WTC11 (cell line): ENCODE measurements at regions not wholly inside any gene's neighbourhood (a gene's known extent, or its start where the extent isn't known, plus 50 kb on each side); places are given as distances from the start of the nearest gene placed in this dataset.

Source experiments
- ATAC-seq: fragments of 200-7000 bp; cut with Tn5 transposase; 2 replicates; pipeline ENCODE4 v1.10.0; 2021; ENCODE audit warnings: mild to moderate bottlenecking, moderate library complexity
- CTCF ChIA-PET: fragments of 300-600 bp; sonication (Branson Sonifier 250); formaldehyde crosslinking; loops from one replicate; lab custom pipeline; 2021; ENCODE audit warnings: antibody characterized with exemption; lab: Charles Lee
- POLR2A ChIA-PET: fragments of 350-600 bp; sonication (Branson Sonifier 250); formaldehyde crosslinking; loops from one replicate; lab custom pipeline; 2021; ENCODE audit warnings: antibody characterized with exemption; lab: Charles Lee
- DNase-seq: peaks from one replicate; pipeline ENCODE4 v3.0.0; 2021; ENCODE audit warnings: low spot score
- H3K27ac Mint-ChIP-seq: 2 replicates; pipeline ENCODE4 v1.8.0; 2021; ENCODE audit warnings: mixed read lengths
- H3K27me3 Mint-ChIP-seq: 2 replicates; pipeline ENCODE4 v1.8.0; 2021; ENCODE audit warnings: low read depth, mild to moderate bottlenecking, moderate library complexity, mixed read lengths
- H3K36me3 Mint-ChIP-seq: 2 replicates; pipeline ENCODE4 v1.8.0; 2021; ENCODE audit warnings: mixed read lengths
- H3K4me1 Mint-ChIP-seq: 2 replicates; pipeline ENCODE4 v1.8.0; 2022; ENCODE audit warnings: mixed read lengths
- H3K4me3 Mint-ChIP-seq: 2 replicates; pipeline ENCODE4 v1.8.0; 2021; ENCODE audit warnings: mild to moderate bottlenecking, moderate library complexity, mixed read lengths
- H3K9me3 Mint-ChIP-seq: 2 replicates; pipeline ENCODE4 v1.8.0; 2021; ENCODE audit warnings: mixed read lengths
- ESRRA ChIP-seq: sonication (generic); formaldehyde crosslinking; IDR thresholded peaks from 2 replicates; pipeline ENCODE4 v1.8.1; 2022; ENCODE audit warnings: mild to moderate bottlenecking, missing genetic modification reagents, borderline replicate concordance
- FOXP4 ChIP-seq: sonication (generic); formaldehyde crosslinking; IDR thresholded peaks from 2 replicates; pipeline ENCODE4 v1.8.0; 2022; ENCODE audit warnings: mild to moderate bottlenecking, missing genetic modification reagents
- GRHL2 ChIP-seq: fragments of 250-450 bp; sonication (Bioruptor Pico); IDR thresholded peaks from 2 replicates; pipeline ENCODE4 v1.8.0; 2022; ENCODE audit warnings: mild to moderate bottlenecking, moderate library complexity; ENCODE audit not compliant: insufficient replicate concordance, severe bottlenecking
- GTF2I ChIP-seq: fragments of 250-450 bp; sonication (Bioruptor Pico); conservative IDR thresholded peaks from 2 replicates; pipeline ENCODE4 v1.4.0; 2021; ENCODE audit warnings: mild to moderate bottlenecking
- KAT7 ChIP-seq: sonication (generic); formaldehyde crosslinking; IDR thresholded peaks from 2 replicates; pipeline ENCODE4 v1.8.1; 2023; ENCODE audit warnings: missing genetic modification reagents, mild to moderate bottlenecking, borderline replicate concordance
- NFATC4 ChIP-seq: fragments of 250-450 bp; sonication (Bioruptor Pico); IDR thresholded peaks from 2 replicates; pipeline ENCODE4 v1.9.0; 2021; ENCODE audit warnings: mild to moderate bottlenecking
- NR2C2 ChIP-seq: sonication (generic); formaldehyde crosslinking; IDR thresholded peaks from 2 replicates; pipeline ENCODE4 v1.8.0; 2022; ENCODE audit warnings: mild to moderate bottlenecking, missing genetic modification reagents
- OVOL2 ChIP-seq: fragments of 250-450 bp; sonication (Bioruptor Pico); IDR thresholded peaks from 2 replicates; pipeline ENCODE4 v1.9.0; 2021; ENCODE audit warnings: mild to moderate bottlenecking, borderline replicate concordance
- RORB ChIP-seq: fragments of 250-450 bp; sonication (Bioruptor Pico); IDR thresholded peaks from 2 replicates; pipeline ENCODE4 v1.9.0; 2021; ENCODE audit warnings: mild to moderate bottlenecking
- TCF7 ChIP-seq: sonication (generic); formaldehyde crosslinking; IDR thresholded peaks from 2 replicates; pipeline ENCODE4 v1.8.0; 2022; ENCODE audit warnings: mild to moderate bottlenecking, low read depth, missing genetic modification reagents, moderate library complexity
- TEAD4 ChIP-seq: sonication (generic); formaldehyde crosslinking; IDR thresholded peaks from 2 replicates; pipeline ENCODE4 v1.8.0; 2022; ENCODE audit warnings: mild to moderate bottlenecking, missing genetic modification reagents
- ZBTB21 ChIP-seq: sonication (generic); formaldehyde crosslinking; IDR thresholded peaks from 2 replicates; pipeline ENCODE4 v1.8.1; 2023; ENCODE audit warnings: mild to moderate bottlenecking, missing genetic modification reagents, borderline replicate concordance
- ZNF121 ChIP-seq: sonication (generic); formaldehyde crosslinking; IDR thresholded peaks from 2 replicates; pipeline ENCODE4 v1.8.0; 2023; ENCODE audit warnings: missing genetic modification reagents
- ZNF219 ChIP-seq: sonication (generic); formaldehyde crosslinking; IDR thresholded peaks from 2 replicates; pipeline ENCODE4 v1.8.0; 2023; ENCODE audit warnings: missing genetic modification reagents, mild to moderate bottlenecking, borderline replicate concordance
- ZNF416 ChIP-seq: fragments of 250-450 bp; sonication (Bioruptor Pico); IDR thresholded peaks from 2 replicates; pipeline ENCODE4 v1.9.0; 2021; ENCODE audit warnings: mild to moderate bottlenecking, inconsistent platforms
- ZNF512 ChIP-seq: sonication (generic); formaldehyde crosslinking; IDR thresholded peaks from 2 replicates; pipeline ENCODE4 v1.8.1; 2022; ENCODE audit warnings: missing genetic modification reagents, borderline replicate concordance
- ZNF671 ChIP-seq: fragments of 250-450 bp; sonication (Bioruptor Pico); IDR thresholded peaks from 2 replicates; pipeline ENCODE4 v1.8.0; 2021; ENCODE audit warnings: mild to moderate bottlenecking
- TF ChIP-seq, protein P1 (sequence below): sonication (generic); formaldehyde crosslinking; IDR thresholded peaks from 2 replicates; pipeline ENCODE4 v1.8.0; 2023; ENCODE audit warnings: mild to moderate bottlenecking, missing genetic modification reagents
- TF ChIP-seq, protein P2 (sequence below): fragments of 250-450 bp; sonication (Bioruptor Pico); conservative IDR thresholded peaks from 2 replicates; pipeline ENCODE4 v1.9.0; 2021; ENCODE audit warnings: mild to moderate bottlenecking
- TF ChIP-seq, protein P3 (sequence below): sonication (generic); formaldehyde crosslinking; IDR thresholded peaks from 2 replicates; pipeline ENCODE4 v1.8.0; 2023; ENCODE audit warnings: missing genetic modification reagents, mild to moderate bottlenecking, borderline replicate concordance

- ATAC-seq, result no peak
- TF ChIP-seq OVOL2 (CRISPR knock-in tag) (no peak), GRHL2 (CRISPR knock-in tag) (no peak), TEAD4 (CRISPR knock-in tag) (no peak), NFATC4 (CRISPR knock-in tag) (no peak)
- TF ChIP-seq, protein P1, sequence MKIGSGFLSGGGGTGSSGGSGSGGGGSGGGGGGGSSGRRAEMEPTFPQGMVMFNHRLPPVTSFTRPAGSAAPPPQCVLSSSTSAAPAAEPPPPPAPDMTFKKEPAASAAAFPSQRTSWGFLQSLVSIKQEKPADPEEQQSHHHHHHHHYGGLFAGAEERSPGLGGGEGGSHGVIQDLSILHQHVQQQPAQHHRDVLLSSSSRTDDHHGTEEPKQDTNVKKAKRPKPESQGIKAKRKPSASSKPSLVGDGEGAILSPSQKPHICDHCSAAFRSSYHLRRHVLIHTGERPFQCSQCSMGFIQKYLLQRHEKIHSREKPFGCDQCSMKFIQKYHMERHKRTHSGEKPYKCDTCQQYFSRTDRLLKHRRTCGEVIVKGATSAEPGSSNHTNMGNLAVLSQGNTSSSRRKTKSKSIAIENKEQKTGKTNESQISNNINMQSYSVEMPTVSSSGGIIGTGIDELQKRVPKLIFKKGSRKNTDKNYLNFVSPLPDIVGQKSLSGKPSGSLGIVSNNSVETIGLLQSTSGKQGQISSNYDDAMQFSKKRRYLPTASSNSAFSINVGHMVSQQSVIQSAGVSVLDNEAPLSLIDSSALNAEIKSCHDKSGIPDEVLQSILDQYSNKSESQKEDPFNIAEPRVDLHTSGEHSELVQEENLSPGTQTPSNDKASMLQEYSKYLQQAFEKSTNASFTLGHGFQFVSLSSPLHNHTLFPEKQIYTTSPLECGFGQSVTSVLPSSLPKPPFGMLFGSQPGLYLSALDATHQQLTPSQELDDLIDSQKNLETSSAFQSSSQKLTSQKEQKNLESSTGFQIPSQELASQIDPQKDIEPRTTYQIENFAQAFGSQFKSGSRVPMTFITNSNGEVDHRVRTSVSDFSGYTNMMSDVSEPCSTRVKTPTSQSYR, result no peak
- TF ChIP-seq, all 79 proteins: peak for 0
- Mint-ChIP-seq H3K9me3 (peaks cover 31% of the 10 kb centered on the region), H3K4me3 (no peak overlapping the region), H3K36me3 (peaks cover 13% of the 10 kb centered on the region), H3K27me3 (no peaks in the 10 kb centered on the region), H3K27ac (no peak overlapping the region), H3K4me1 (no peaks in the 10 kb centered on the region)
- DNase-seq, result no peak
- ChIA-PET CTCF (interaction anchor here (2.0 kb wide), 1 partner anchor 10 kb away, joined by 7 read pairs; no protein-coding TSS in a partner anchor), POLR2A (no interaction called here)
Measured at GRCh38 chr1:73105755-73106154, 823.4 kb upstream of the NEGR1 start.

- no peak for ATAC-seq
- peaks cover 13% of the 10 kb centered on the region for H3K36me3 Mint-ChIP-seq
- peaks cover 8% of the 10 kb centered on the region for H3K4me1 Mint-ChIP-seq
Measured at GRCh38 chr1:73104749-73105148, 822.4 kb upstream of the NEGR1 start.

More at GRCh38 chr1:73104749-73105148, 822.4 kb upstream of the NEGR1 start:
- Mint-ChIP-seq H3K27ac (no peak overlapping the region), H3K4me3 (no peak overlapping the region), H3K9me3 (peaks cover 31% of the 10 kb centered on the region), H3K27me3 (no peaks in the 10 kb centered on the region)
- CTCF ChIA-PET, result no interaction called here
- no peak for DNase-seq
- POLR2A ChIA-PET, result no interaction called here
- TF ChIP-seq GTF2I (CRISPR knock-in tag) (no peak), ZBTB21 (CRISPR knock-in tag) (no peak), NR2C2 (no peak), ZNF416 (CRISPR knock-in tag) (no peak), ESRRA (no peak), FOXP4 (CRISPR knock-in tag) (no peak), TCF7 (no peak), RORB (CRISPR knock-in tag) (no peak), ZNF512 (no peak), KAT7 (no peak), ZNF121 (CRISPR knock-in tag) (no peak), ZNF671 (CRISPR knock-in tag) (no peak), ZNF219 (CRISPR knock-in tag) (no peak)
- TF ChIP-seq, protein P2, sequence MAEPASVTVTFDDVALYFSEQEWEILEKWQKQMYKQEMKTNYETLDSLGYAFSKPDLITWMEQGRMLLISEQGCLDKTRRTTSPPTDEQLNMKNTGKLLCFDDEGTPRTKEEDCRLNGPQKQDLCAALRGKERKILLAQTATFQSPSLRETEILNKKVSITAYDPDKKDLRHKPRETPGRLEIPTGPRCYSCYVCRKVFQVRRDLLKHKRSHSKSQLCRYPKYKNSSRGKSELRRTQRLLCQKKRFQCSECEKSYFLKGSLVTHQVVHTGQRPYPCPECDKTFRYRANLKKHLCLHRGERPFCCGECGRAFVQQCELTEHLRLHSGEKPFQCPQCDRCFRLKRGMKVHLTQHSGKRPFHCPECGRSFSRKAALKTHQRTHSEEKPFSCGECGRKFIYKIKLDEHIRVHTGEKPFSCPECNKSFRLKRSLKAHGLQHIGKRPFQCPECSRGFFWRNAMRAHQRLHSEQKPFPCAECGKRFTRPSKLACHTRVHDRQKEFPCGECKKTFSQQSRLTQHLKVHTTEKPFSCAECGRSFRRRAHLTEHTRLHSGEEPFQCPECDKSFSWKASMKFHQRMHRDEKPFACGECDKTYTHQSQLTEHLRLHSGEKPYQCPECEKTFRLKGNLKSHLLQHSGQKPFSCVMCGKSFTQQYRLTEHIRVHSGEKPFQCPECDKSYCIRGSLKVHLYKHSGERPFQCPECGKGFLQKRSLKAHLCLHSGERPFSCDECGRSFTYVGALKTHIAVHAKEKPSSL (CRISPR knock-in tag), result no peak
- TF ChIP-seq, protein P3, sequence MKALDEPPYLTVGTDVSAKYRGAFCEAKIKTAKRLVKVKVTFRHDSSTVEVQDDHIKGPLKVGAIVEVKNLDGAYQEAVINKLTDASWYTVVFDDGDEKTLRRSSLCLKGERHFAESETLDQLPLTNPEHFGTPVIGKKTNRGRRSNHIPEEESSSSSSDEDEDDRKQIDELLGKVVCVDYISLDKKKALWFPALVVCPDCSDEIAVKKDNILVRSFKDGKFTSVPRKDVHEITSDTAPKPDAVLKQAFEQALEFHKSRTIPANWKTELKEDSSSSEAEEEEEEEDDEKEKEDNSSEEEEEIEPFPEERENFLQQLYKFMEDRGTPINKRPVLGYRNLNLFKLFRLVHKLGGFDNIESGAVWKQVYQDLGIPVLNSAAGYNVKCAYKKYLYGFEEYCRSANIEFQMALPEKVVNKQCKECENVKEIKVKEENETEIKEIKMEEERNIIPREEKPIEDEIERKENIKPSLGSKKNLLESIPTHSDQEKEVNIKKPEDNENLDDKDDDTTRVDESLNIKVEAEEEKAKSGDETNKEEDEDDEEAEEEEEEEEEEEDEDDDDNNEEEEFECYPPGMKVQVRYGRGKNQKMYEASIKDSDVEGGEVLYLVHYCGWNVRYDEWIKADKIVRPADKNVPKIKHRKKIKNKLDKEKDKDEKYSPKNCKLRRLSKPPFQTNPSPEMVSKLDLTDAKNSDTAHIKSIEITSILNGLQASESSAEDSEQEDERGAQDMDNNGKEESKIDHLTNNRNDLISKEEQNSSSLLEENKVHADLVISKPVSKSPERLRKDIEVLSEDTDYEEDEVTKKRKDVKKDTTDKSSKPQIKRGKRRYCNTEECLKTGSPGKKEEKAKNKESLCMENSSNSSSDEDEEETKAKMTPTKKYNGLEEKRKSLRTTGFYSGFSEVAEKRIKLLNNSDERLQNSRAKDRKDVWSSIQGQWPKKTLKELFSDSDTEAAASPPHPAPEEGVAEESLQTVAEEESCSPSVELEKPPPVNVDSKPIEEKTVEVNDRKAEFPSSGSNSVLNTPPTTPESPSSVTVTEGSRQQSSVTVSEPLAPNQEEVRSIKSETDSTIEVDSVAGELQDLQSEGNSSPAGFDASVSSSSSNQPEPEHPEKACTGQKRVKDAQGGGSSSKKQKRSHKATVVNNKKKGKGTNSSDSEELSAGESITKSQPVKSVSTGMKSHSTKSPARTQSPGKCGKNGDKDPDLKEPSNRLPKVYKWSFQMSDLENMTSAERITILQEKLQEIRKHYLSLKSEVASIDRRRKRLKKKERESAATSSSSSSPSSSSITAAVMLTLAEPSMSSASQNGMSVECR (CRISPR knock-in tag), result no peak
